Hepatocyte (in vitro differentiated cells): ENCODE measurements at regions not wholly inside any gene's neighbourhood (a gene's known extent, or its start where the extent isn't known, plus 50 kb on each side); places are given as distances from the start of the nearest gene placed in this dataset.
"Not testable (repeated sequence)": the region's sequence is repeated elsewhere in the genome, so short reads cannot be mapped to it uniquely, and the experiment has no call there.

ENCODE experiments used
- CTCF ChIP-seq: fragments of 200-600 bp; sonication (generic); IDR thresholded peaks from 2 replicates; pipeline ENCODE4 v1.5.1; 2016; ENCODE audit warnings: antibody characterized with exemption, mild to moderate bottlenecking; ENCODE audit not compliant: poor library complexity
- EZH2 ChIP-seq: fragments of 200-600 bp; sonication (generic); IDR thresholded peaks from 2 replicates; pipeline ENCODE4 v1.6.1; 2016; ENCODE audit warnings: antibody characterized with exemption, mild to moderate bottlenecking, borderline replicate concordance

GRCh38 chr18:969311-969710 lies 64.6 kb downstream of the ADCYAP1 start:
- not testable (repeated sequence) for TF ChIP-seq CTCF, EZH2
